ENCODE measurements at regions not wholly inside any gene's neighbourhood (a gene's known extent, or its start where the extent isn't known, plus 50 kb on each side); places are given as distances from the start of the nearest gene placed in this dataset.

DNA sequence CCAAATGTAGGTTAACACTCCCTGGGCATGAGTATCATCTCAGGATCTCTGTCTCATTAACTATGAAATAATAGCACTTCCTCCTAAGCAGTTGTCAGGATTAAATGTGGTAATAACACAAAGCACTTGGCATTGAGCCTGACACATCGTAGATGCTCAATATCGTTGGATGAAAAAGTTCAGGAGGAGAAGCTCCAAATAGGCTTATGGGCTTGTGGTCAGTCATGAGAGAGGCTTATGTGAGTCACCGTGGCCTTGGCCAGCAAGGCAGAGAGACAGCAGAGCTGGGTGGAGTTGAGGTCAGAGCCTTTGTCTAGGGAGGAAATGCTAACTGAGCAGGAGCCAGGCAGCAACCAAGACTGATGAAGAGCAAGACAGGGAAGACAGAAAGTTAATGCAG, 68.3 kb upstream of the PPM1B start:
- no peak overlapping the region for H3K23ac ChIP-seq (ENCODE audit: insufficient read length, low read depth, low read length)
- no peak overlapping the region for H2BK120ac ChIP-seq (ENCODE audit: low read depth, low read length, poor library complexity, severe bottlenecking)
- H2AK5ac ChIP-seq (ENCODE audit: insufficient read length, low read length) = no peak overlapping the region
- H3K56ac ChIP-seq (ENCODE audit: insufficient read length, low read depth, low read length) = no peak overlapping the region
- H3K27ac Mint-ChIP-seq = no peak overlapping the region
- no peak overlapping the region for H3K9ac ChIP-seq (ENCODE audit: extremely low read depth, insufficient read length, low read length)
- H2AFZ ChIP-seq (ENCODE audit: low read length) = no peak overlapping the region
- H2BK15ac ChIP-seq (ENCODE audit: low read depth, low read length) = no peak overlapping the region
- H3T11ph ChIP-seq (ENCODE audit: low read length) = no peak overlapping the region
- H3K9me3 ChIP-seq (ENCODE audit: control insufficient read depth, low read depth, low read length) = no peaks in the 10 kb centered on the region
- peaks cover 8 to 11% of the 10 kb centered on the region in 2 experiments for H3K4me1 Mint-ChIP-seq
- no peak overlapping the region for H3K27ac ChIP-seq (ENCODE audit: insufficient read length, low read depth, low read length)
- no peaks in the 10 kb centered on the region for H3K79me1 ChIP-seq (ENCODE audit: insufficient read depth, low read depth, low read length, poor library complexity, severe bottlenecking)
- no peaks in the 10 kb centered on the region for H3K9me3 Mint-ChIP-seq
- no peaks in the 10 kb centered on the region for H3K36me3 Mint-ChIP-seq (ENCODE audit: insufficient read depth in 1 of 3, low read depth in 3 of 3)
- no peaks in the 10 kb centered on the region for H3K27me3 ChIP-seq (ENCODE audit: insufficient read depth, low read length)
- H3K4me2 ChIP-seq (ENCODE audit: insufficient read depth, insufficient read length, low read length) = no peak overlapping the region
- no peak overlapping the region for H2BK12ac ChIP-seq (ENCODE audit: insufficient read length, low read depth, low read length)
- no peak overlapping the region for H3K4ac ChIP-seq (ENCODE audit: low read depth, low read length)
- peaks cover 3% of the 10 kb centered on the region for H3K4me1 ChIP-seq (ENCODE audit: insufficient read depth, low read length)
- no peak overlapping the region for H2BK5ac ChIP-seq (ENCODE audit: insufficient read length, low read length)
- no peak overlapping the region for H3K18ac ChIP-seq (ENCODE audit: insufficient read length, low read depth, low read length)
- no peak overlapping the region for H4K8ac ChIP-seq (replicated peaks; ENCODE audit: insufficient read length, low read depth, low read length)
- no peak overlapping the region for H4K91ac ChIP-seq (ENCODE audit: insufficient read length, low read depth, low read length)
- DNase-seq = no peak
- no CpG with 5 or more reads among the region's 3 CpGs for WGBS (ENCODE audit: extremely low coverage, insufficient read length, low lambda C conversion rate)
- H3K23me2 ChIP-seq (ENCODE audit: insufficient read length, low read depth, low read length, poor library complexity, severe bottlenecking) = no peaks in the 10 kb centered on the region
- no peaks in the 10 kb centered on the region for H3K27me3 Mint-ChIP-seq (ENCODE audit: low read depth)
- H3K4me3 Mint-ChIP-seq = no peak overlapping the region
- H3K79me2 ChIP-seq (ENCODE audit: insufficient read depth, low read length) = no peaks in the 10 kb centered on the region
- no peak overlapping the region for H4K5ac ChIP-seq (ENCODE audit: insufficient read length, low read depth, low read length)
- no peaks in the 10 kb centered on the region for H4K20me1 ChIP-seq (ENCODE audit: control insufficient read depth, insufficient read depth, insufficient read length)
- H2BK20ac ChIP-seq (ENCODE audit: low read depth, low read length, poor library complexity, severe bottlenecking) = no peak overlapping the region
- no peak for TF ChIP-seq CTCF (conservative IDR thresholded peaks at IDR 0.05)
- H3K14ac ChIP-seq (ENCODE audit: insufficient read depth, low read length) = no peak overlapping the region
